IMR-90 (cell line): ENCODE measurements at regions not wholly inside any gene's neighbourhood (a gene's known extent, or its start where the extent isn't known, plus 50 kb on each side); places are given as distances from the start of the nearest gene placed in this dataset.

Source experiments
- ATAC-seq: fragments of 200-7000 bp; cut with Tn5 transposase; 2 replicates; pipeline ENCODE4 v1.9.1; 2020; ENCODE audit warnings: low read depth, mild to moderate bottlenecking, moderate library complexity
- BruUV-seq: library from RNA; stranded (reverse); fragments of 400-500 nt; replicated peaks from 2 replicates; lab custom pipeline; 2021; lab: Mats Ljungman, UMichigan
- CTCF ChIA-PET: fragments of 300-600 bp; formaldehyde crosslinking; extraction: SDS; loops from one replicate; lab custom pipeline; 2021; ENCODE audit warnings: antibody characterized with exemption; lab: Yijun Ruan, JAX
- POLR2A ChIA-PET: fragments of 300-600 bp; sonication (Branson Sonifier 250); formaldehyde crosslinking; loops from one replicate; lab custom pipeline; 2022; ENCODE audit warnings: antibody characterized with exemption; ENCODE audit not compliant: unreplicated experiment; lab: Charles Lee
- DNase-seq: peaks from one replicate; pipeline ENCODE4 v3.0.0; 2013
- H2AFZ ChIP-seq: replicated peaks from 2 replicates; pipeline ENCODE3; 2013; ENCODE audit warnings: low read length, mild to moderate bottlenecking; ENCODE audit not compliant: poor library complexity
- H2AK5ac ChIP-seq: 2 replicates; pipeline ENCODE4 v1.6.1; 2013; ENCODE audit warnings: low read depth, low read length, inconsistent platforms
- H2AK9ac ChIP-seq: replicated peaks from 2 replicates; pipeline ENCODE3; 2013; ENCODE audit warnings: mild to moderate bottlenecking, low read depth, low read length, moderate library complexity; ENCODE audit not compliant: poor library complexity
- H2BK120ac ChIP-seq: 2 replicates; pipeline ENCODE4 v1.6.1; 2013; ENCODE audit warnings: low read depth, low read length, inconsistent platforms
- H2BK15ac ChIP-seq: 3 replicates; pipeline ENCODE4 v1.6.1; 2013; ENCODE audit warnings: low read depth, low read length, inconsistent platforms
- H2BK20ac ChIP-seq: 2 replicates; pipeline ENCODE4 v1.6.1; 2013; ENCODE audit warnings: low read depth, mild to moderate bottlenecking, inconsistent platforms, low read length, moderate library complexity
- H2BK5ac ChIP-seq: 2 replicates; pipeline ENCODE4 v1.6.1; 2013; ENCODE audit warnings: mild to moderate bottlenecking, low read depth, low read length, inconsistent platforms; ENCODE audit not compliant: poor library complexity, severe bottlenecking
- H3K14ac ChIP-seq: replicated peaks from 2 replicates; pipeline ENCODE4 v1.6.1; 2013; ENCODE audit warnings: low read depth, low read length, inconsistent platforms
- H3K18ac ChIP-seq: 2 replicates; pipeline ENCODE4 v1.6.1; 2013; ENCODE audit warnings: low read depth, low read length, control low read depth
- H3K23ac ChIP-seq: 2 replicates; pipeline ENCODE4 v1.6.1; 2013; ENCODE audit warnings: low read depth, low read length, inconsistent platforms
- H3K27ac ChIP-seq: 2 replicates; pipeline ENCODE4 v1.5.1; 2013; ENCODE audit warnings: mild to moderate bottlenecking, control low read depth, low read length; ENCODE audit not compliant: insufficient read depth
- H3K27me3 ChIP-seq: 2 replicates; pipeline ENCODE4 v1.6.1; 2013; ENCODE audit warnings: low read length; ENCODE audit not compliant: control insufficient read depth, insufficient read depth
- H3K36me3 ChIP-seq: 2 replicates; pipeline ENCODE4 v1.6.1; 2013; ENCODE audit warnings: low read length, mixed read lengths; ENCODE audit not compliant: control insufficient read depth, insufficient read depth
- H3K4ac ChIP-seq: 2 replicates; pipeline ENCODE4 v1.6.1; 2013; ENCODE audit warnings: low read depth, low read length, inconsistent platforms
- H3K4me1 ChIP-seq: 2 replicates; pipeline ENCODE4 v1.6.1; 2013; ENCODE audit warnings: low read length, mixed read lengths; ENCODE audit not compliant: control insufficient read depth, insufficient read depth
- H3K4me2 ChIP-seq: 2 replicates; pipeline ENCODE4 v1.6.1; 2013; ENCODE audit warnings: low read depth, mild to moderate bottlenecking, control low read depth, low read length, moderate library complexity
- H3K4me3 ChIP-seq: 2 replicates; pipeline ENCODE4 v1.5.1; 2013; ENCODE audit warnings: low read depth, mild to moderate bottlenecking, control low read depth, low read length, moderate library complexity; ENCODE audit not compliant: insufficient read depth
- H3K56ac ChIP-seq: 2 replicates; pipeline ENCODE4 v1.6.1; 2013; ENCODE audit warnings: low read length, inconsistent platforms; ENCODE audit not compliant: insufficient read depth; ENCODE audit errors: extremely low read depth
- H3K79me1 ChIP-seq, 2 experiments: 2 replicates each; pipeline ENCODE4 v1.6.1; 2013; ENCODE audit warnings: low read length in 2 of 2, inconsistent platforms in 1 of 2, low read depth in 1 of 2
- H3K9ac ChIP-seq: 2 replicates; pipeline ENCODE4 v1.6.1; 2013; ENCODE audit warnings: low read depth, low read length, control low read depth
- H3K9me1 ChIP-seq: 2 replicates; pipeline ENCODE4 v1.6.1; 2013; ENCODE audit warnings: low read length, inconsistent platforms; ENCODE audit not compliant: insufficient read depth
- H3K9me3 ChIP-seq: 2 replicates; pipeline ENCODE4 v1.6.1; 2013; ENCODE audit warnings: low read length; ENCODE audit not compliant: control insufficient read depth, insufficient read depth
- H4K20me1 ChIP-seq: 2 replicates; pipeline ENCODE4 v1.6.1; 2013; ENCODE audit warnings: low read length, inconsistent platforms; ENCODE audit not compliant: insufficient read depth
- H4K5ac ChIP-seq: 2 replicates; pipeline ENCODE4 v1.6.1; 2013; ENCODE audit warnings: mild to moderate bottlenecking, low read depth, low read length, control low read depth
- H4K8ac ChIP-seq, 2 experiments: 2 replicates each; pipeline ENCODE4 v1.6.1; 2013; ENCODE audit warnings: low read depth in 2 of 2, low read length in 2 of 2, control low read depth in 1 of 2, inconsistent platforms in 1 of 2
- H4K91ac ChIP-seq: 2 replicates; pipeline ENCODE4 v1.6.1; 2013; ENCODE audit warnings: low read depth, low read length, inconsistent platforms; ENCODE audit not compliant: insufficient read depth
- CTCF ChIP-seq: conservative IDR thresholded peaks from 2 replicates; pipeline ENCODE4 v1.5.1; 2012; ENCODE audit warnings: mild to moderate bottlenecking, low read depth, low read length, improper control_type of control experiment
- FOS ChIP-seq: fragments of 150-350 bp; IDR thresholded peaks from 2 replicates; pipeline ENCODE4 v1.6.1; 2016; ENCODE audit warnings: low read depth, low read length
- RAD21 ChIP-seq: IDR thresholded peaks from 2 replicates; pipeline ENCODE4 v1.6.1; 2012; ENCODE audit warnings: low read length, improper control_type of control experiment
- USF2 ChIP-seq: fragments of 150-350 bp; IDR thresholded peaks from 2 replicates; pipeline ENCODE4 v1.6.1; 2017; ENCODE audit warnings: mild to moderate bottlenecking, antibody characterized with exemption, low read length, low read depth
- WGBS, 2 experiments: methylation state at CpG; one replicate each; pipeline versions ENCODE4 v1.1.5 to v1.1.7; 2013; ENCODE audit warnings: missing lambda C conversion rate in 2 of 2; ENCODE audit not compliant: insufficient read length in 1 of 2; ENCODE audit errors: extremely low coverage in 2 of 2; 5-methylcytosine and 5-hydroxymethylcytosine counted together
- dilution Hi-C: fragments of 300-500 bp; cut with HindIII; formaldehyde crosslinking; loops from one replicate; pipeline ENCODE4 v1.14.3; 2018; ENCODE audit warnings: low sequenced_read_pairs; ENCODE audit not compliant: unreplicated experiment
- in situ Hi-C: fragments of 300-500 bp; cut with MboI; formaldehyde crosslinking; loops from 3 replicates; pipeline ENCODE4 v1.14.3; 2019; ENCODE audit warnings: low sequenced_read_pairs, inconsistent platforms, mixed read lengths
- intact Hi-C: fragments of 100-400 bp; cut with micrococcal nuclease; formaldehyde crosslinking; loops from 2 replicates; pipeline ENCODE4 v1.10.0; 2022

DNA sequence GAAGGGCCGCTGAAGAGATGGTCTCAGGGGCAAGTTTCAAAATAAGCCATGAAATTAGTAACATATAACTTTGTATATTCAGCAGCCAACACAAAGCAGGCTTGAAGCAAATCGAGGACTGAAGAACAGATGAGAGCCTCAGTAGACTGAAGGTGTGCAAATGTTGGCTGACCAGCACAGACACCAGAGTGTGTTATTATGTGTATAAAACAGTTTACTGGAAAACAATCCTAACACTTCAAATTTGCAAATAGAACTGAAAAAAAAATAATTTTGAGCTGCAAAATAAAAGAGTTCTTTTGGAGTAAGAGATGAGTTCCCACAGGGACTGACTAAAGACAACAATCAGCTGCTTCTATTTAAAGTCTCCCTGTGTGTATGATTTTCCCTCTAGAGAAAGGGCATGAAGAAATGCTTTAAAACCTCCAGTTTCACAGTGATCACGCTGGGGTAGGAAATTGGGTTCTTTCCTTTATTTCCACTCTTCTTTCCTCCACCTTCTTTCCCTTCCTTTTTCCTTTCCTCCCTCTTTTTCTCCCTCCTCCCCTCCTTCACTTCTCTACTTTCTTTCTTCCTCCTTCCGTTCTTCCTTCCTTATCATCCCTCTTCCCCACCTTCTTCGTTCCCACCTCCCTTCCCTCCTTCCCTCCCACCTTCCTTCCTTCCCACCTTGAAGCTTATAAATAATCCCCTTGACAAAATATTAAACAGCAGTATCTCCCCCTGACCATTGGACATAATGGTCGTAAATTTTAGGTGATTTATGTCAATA is 383.9 kb upstream of the DCN start:
- no peak overlapping the region for H2BK120ac ChIP-seq
- intact Hi-C loops, result no loop called here
- ChIA-PET POLR2A (interaction anchor here (0.5 to 0.6 kb wide), 2 partner anchors 65 to 455 kb away, joined by 3 read pairs; no protein-coding TSS in a partner anchor), CTCF (no interaction called here)
- H3K27me3 ChIP-seq, result no peaks in the 10 kb centered on the region
- H4K20me1 ChIP-seq, result no peaks in the 10 kb centered on the region
- H3K14ac ChIP-seq, result no peak overlapping the region
- no peak overlapping the region for H3K4me2 ChIP-seq
- no peak overlapping the region for H3K23ac ChIP-seq
- BruUV-seq, result no TSS peak
- no peak overlapping the region for H3K9ac ChIP-seq
- dilution Hi-C loops, result no loop called here
- DNase-seq (no peak), ATAC-seq (no peak)
- H4K8ac ChIP-seq, result no peak overlapping the region
- H4K5ac ChIP-seq, result no peak overlapping the region
- in situ Hi-C loops, result no loop called here
- H2AK9ac ChIP-seq, result no peak overlapping the region
- H3K18ac ChIP-seq, result no peak overlapping the region
- H3K27ac ChIP-seq, result no peak overlapping the region
- H3K36me3 ChIP-seq, result no peaks in the 10 kb centered on the region
- H2AFZ ChIP-seq, result no peak overlapping the region
- H3K4ac ChIP-seq, result no peak overlapping the region
- no peak overlapping the region for H4K91ac ChIP-seq
- H3K4me1 ChIP-seq, result no peaks in the 10 kb centered on the region
- no peak overlapping the region for H2BK15ac ChIP-seq
- H3K9me1 ChIP-seq, result no peaks in the 10 kb centered on the region
- TF ChIP-seq CTCF (no peak), RAD21 (no peak), USF2 (no peak), FOS (no peak)
- no peak overlapping the region for H3K4me3 ChIP-seq
- H3K56ac ChIP-seq, result no peak overlapping the region
- no peak overlapping the region for H2BK20ac ChIP-seq
- H2BK5ac ChIP-seq, result no peak overlapping the region
- H3K9me3 ChIP-seq, result no peaks in the 10 kb centered on the region
- no peak overlapping the region for H2AK5ac ChIP-seq
- H3K79me1 ChIP-seq, result no peaks in the 10 kb centered on the region
- WGBS, 2 experiments, result 95 to 100% methylated on average over 1 to 2 of the region's 6 CpGs
